ENCODE measurements at regions not wholly inside any gene's neighbourhood (a gene's known extent, or its start where the extent isn't known, plus 50 kb on each side); places are given as distances from the start of the nearest gene placed in this dataset.

GRCh38 chr5:27472000-27472763, 433.8 kb upstream of the CDH9 start:
- ATAC-seq (ENCODE audit: low FRiP score) = no peak
- TF ChIP-seq CTCF (IDR thresholded peaks at IDR 0.05) = no peak
- DNase-seq (ENCODE audit: low spot score) = no peak

- DNase-seq (ENCODE audit: low spot score) (no peak), ATAC-seq (ENCODE audit: low FRiP score) (no peak)
- no peak for TF ChIP-seq CTCF (IDR thresholded peaks at IDR 0.05)
Measured at GRCh38 chr5:27466959-27467358, 428.6 kb upstream of the CDH9 start.

GRCh38 chr5:27465140-27465539, 426.8 kb upstream of the CDH9 start:
- no peak for TF ChIP-seq CTCF (IDR thresholded peaks at IDR 0.05)
- no peak for DNase-seq (ENCODE audit: low spot score)
- ATAC-seq (ENCODE audit: low FRiP score) = no peak

GRCh38 chr5:27463446-27464149, 425.2 kb upstream of the CDH9 start:
- no peak for TF ChIP-seq CTCF (IDR thresholded peaks at IDR 0.05)
- ATAC-seq (ENCODE audit: low FRiP score) (no peak), DNase-seq (ENCODE audit: low spot score) (no peak)

- no peak for ATAC-seq (ENCODE audit: low FRiP score)
- DNase-seq (ENCODE audit: low spot score) = no peak
- no peak for TF ChIP-seq CTCF (IDR thresholded peaks at IDR 0.05)
Measured at GRCh38 chr5:27462936-27463335, 424.6 kb upstream of the CDH9 start.

- no peak for TF ChIP-seq CTCF (IDR thresholded peaks at IDR 0.05)
- ATAC-seq (ENCODE audit: low FRiP score) (no peak), DNase-seq (ENCODE audit: low spot score) (no peak)
Measured at GRCh38 chr5:27458287-27458686, 419.9 kb upstream of the CDH9 start.

GRCh38 chr5:27451377-27451776, 413.0 kb upstream of the CDH9 start:
- TF ChIP-seq CTCF (IDR thresholded peaks at IDR 0.05) = no peak
- ATAC-seq (ENCODE audit: low FRiP score) = no peak
- DNase-seq (ENCODE audit: low spot score) = no peak
